HFFc6 (cell line): ENCODE measurements at regions not wholly inside any gene's neighbourhood (a gene's known extent, or its start where the extent isn't known, plus 50 kb on each side); places are given as distances from the start of the nearest gene placed in this dataset.

ENCODE experiments used
- DNase-seq: peaks from one replicate; pipeline ENCODE4 v3.0.0-alpha.2; 2018
- H3K27ac Mint-ChIP-seq: 2 replicates; pipeline ENCODE4 v1.8.0; 2020; ENCODE audit warnings: mild to moderate bottlenecking, mixed read lengths
- H3K27me3 Mint-ChIP-seq: 2 replicates; pipeline ENCODE4 v1.8.0; 2021; ENCODE audit warnings: mild to moderate bottlenecking, moderate library complexity, mixed read lengths; ENCODE audit not compliant: insufficient read depth
- H3K36me3 Mint-ChIP-seq: 2 replicates; pipeline ENCODE4 v1.8.0; 2021; ENCODE audit warnings: low read depth, mixed read lengths
- H3K4me1 Mint-ChIP-seq: 2 replicates; pipeline ENCODE4 v1.8.0; 2020; ENCODE audit warnings: low read depth, mixed read lengths
- H3K4me3 Mint-ChIP-seq: 2 replicates; pipeline ENCODE4 v1.8.0; 2020; ENCODE audit warnings: mild to moderate bottlenecking, moderate library complexity, mixed read lengths
- H3K9me3 Mint-ChIP-seq: 2 replicates; pipeline ENCODE4 v1.8.0; 2020; ENCODE audit warnings: mild to moderate bottlenecking, mixed read lengths
- CTCF ChIP-seq: fragments of 200-600 bp; sonication (generic); IDR thresholded peaks from 2 replicates; pipeline ENCODE4 v1.5.0; 2021; ENCODE audit warnings: antibody characterized with exemption, mild to moderate bottlenecking

GRCh38 chr9:108282872-108283271, 572.9 kb downstream of the ACTL7B start:
- H3K9me3 Mint-ChIP-seq: peaks cover 4% of the 10 kb centered on the region; the same call in 1 of the 2 replicates
- no peaks in the 10 kb centered on the region for H3K4me1 Mint-ChIP-seq
- H3K36me3 Mint-ChIP-seq: no peaks in the 10 kb centered on the region
- no peak overlapping the region for H3K4me3 Mint-ChIP-seq
- no peak for DNase-seq
- TF ChIP-seq CTCF: peak; percentile 70
- H3K27ac Mint-ChIP-seq: no peak overlapping the region
- H3K27me3 Mint-ChIP-seq: peaks cover 2% of the 10 kb centered on the region; the same call in 1 of the 2 replicates

- no peaks in the 10 kb centered on the region for H3K4me1 Mint-ChIP-seq
- H3K27me3 Mint-ChIP-seq: peaks cover 2% of the 10 kb centered on the region; the same call in 1 of the 2 replicates
- H3K9me3 Mint-ChIP-seq: peaks cover 4% of the 10 kb centered on the region; the same call in 1 of the 2 replicates
- H3K36me3 Mint-ChIP-seq: no peaks in the 10 kb centered on the region
- no peak overlapping the region for H3K27ac Mint-ChIP-seq
- TF ChIP-seq CTCF: no peak
- no peak for DNase-seq
- no peak overlapping the region for H3K4me3 Mint-ChIP-seq
These were observed 574.1 kb downstream of the ACTL7B start for GRCh38 chr9:108281696-108282095.

- no peaks in the 10 kb centered on the region for H3K36me3 Mint-ChIP-seq
- no peak for DNase-seq
- H3K27ac Mint-ChIP-seq: no peak overlapping the region
- H3K4me1 Mint-ChIP-seq: no peaks in the 10 kb centered on the region
- no peak overlapping the region for H3K4me3 Mint-ChIP-seq
- TF ChIP-seq CTCF: no peak
- H3K9me3 Mint-ChIP-seq: peaks cover 4% of the 10 kb centered on the region; the same call in 1 of the 2 replicates
- H3K27me3 Mint-ChIP-seq: peaks cover 1% of the 10 kb centered on the region; the same call in 1 of the 2 replicates
These were observed 577.4 kb downstream of the ACTL7B start for GRCh38 chr9:108278341-108278740.

GRCh38 chr9:108277216-108277615, 578.6 kb downstream of the ACTL7B start:
- peaks cover 1% of the 10 kb centered on the region; the same call in 1 of the 2 replicates for H3K27me3 Mint-ChIP-seq
- no peaks in the 10 kb centered on the region for H3K36me3 Mint-ChIP-seq
- DNase-seq: no peak
- H3K4me3 Mint-ChIP-seq: no peak overlapping the region
- H3K27ac Mint-ChIP-seq: no peak overlapping the region
- H3K4me1 Mint-ChIP-seq: peaks cover 5% of the 10 kb centered on the region
- no peak for TF ChIP-seq CTCF
- peaks cover 4% of the 10 kb centered on the region; the same call in 1 of the 2 replicates for H3K9me3 Mint-ChIP-seq

- peaks cover 14% of the 10 kb centered on the region for H3K4me1 Mint-ChIP-seq
- H3K27ac Mint-ChIP-seq: no peak overlapping the region
- H3K4me3 Mint-ChIP-seq: no peak overlapping the region
- no peak for DNase-seq
- H3K9me3 Mint-ChIP-seq: peaks cover 4% of the 10 kb centered on the region; the same call in 1 of the 2 replicates
- no peak for TF ChIP-seq CTCF
- peaks cover 1% of the 10 kb centered on the region; the same call in 1 of the 2 replicates for H3K27me3 Mint-ChIP-seq
- H3K36me3 Mint-ChIP-seq: no peaks in the 10 kb centered on the region
These were observed 579.9 kb downstream of the ACTL7B start for GRCh38 chr9:108275906-108276305.
